IMR-90 (cell line): ENCODE measurements at regions not wholly inside any gene's neighbourhood (a gene's known extent, or its start where the extent isn't known, plus 50 kb on each side); places are given as distances from the start of the nearest gene placed in this dataset.

Experiments
- BHLHE40 ChIP-seq: fragments of 150-350 bp; IDR thresholded peaks from 2 replicates; pipeline ENCODE4 v1.6.1; 2016; ENCODE audit warnings: mild to moderate bottlenecking, low read depth, low read length
- CTCF ChIP-seq: conservative IDR thresholded peaks from 2 replicates; pipeline ENCODE4 v1.5.1; 2012; ENCODE audit warnings: mild to moderate bottlenecking, low read depth, low read length, improper control_type of control experiment
- POLR2A ChIP-seq: IDR thresholded peaks from 2 replicates; pipeline ENCODE4 v1.6.1; 2012; ENCODE audit warnings: mild to moderate bottlenecking, low read depth, low read length

DNA sequence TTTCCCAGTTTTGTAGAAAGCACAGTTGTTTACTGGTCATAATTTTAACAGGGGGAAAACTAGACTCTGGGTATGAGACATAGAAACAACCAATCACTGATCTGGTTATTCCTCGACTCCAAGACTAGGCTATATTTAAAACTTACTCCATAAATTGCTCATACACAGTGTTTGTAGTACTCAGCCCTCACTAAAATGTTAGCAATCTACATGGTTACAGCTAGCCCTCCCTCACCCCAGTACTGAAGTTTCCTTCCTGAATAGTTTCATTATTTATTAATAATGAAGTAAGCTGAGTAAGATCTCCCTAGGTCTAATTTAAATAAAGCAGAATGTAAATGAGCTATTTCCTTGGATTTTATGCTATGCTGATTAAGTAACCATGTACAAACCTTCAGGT, 275.1 kb downstream of the CDH20 start:
- TF ChIP-seq CTCF (no peak), BHLHE40 (no peak), POLR2A (no peak)
